Ovary (tissue), 7 donors: ENCODE measurements at regions not wholly inside any gene's neighbourhood (a gene's known extent, or its start where the extent isn't known, plus 50 kb on each side); places are given as distances from the start of the nearest gene placed in this dataset.

Experiments
- DNase-seq, 5 donors: peaks; one replicate each; pipeline ENCODE4 v3.0.0-alpha.2; 2019 to 2020
- H3K27ac ChIP-seq, 2 donors: fragments of 200-600 bp; one replicate each; pipeline versions ENCODE4 v1.5.1 to v1.8.0; 2019 to 2022
- H3K27me3 ChIP-seq: fragments of 200-600 bp; one replicate; pipeline ENCODE4 v1.8.0; 2022
- H3K36me3 ChIP-seq: fragments of 200-600 bp; sonication (generic); one replicate; pipeline ENCODE4 v1.5.1; 2019
- H3K4me1 ChIP-seq: one replicate; pipeline ENCODE4 v1.8.1; 2013; ENCODE audit warnings: mild to moderate bottlenecking, moderate library complexity; ENCODE audit not compliant: insufficient read depth
- H3K4me3 ChIP-seq: fragments of 200-600 bp; sonication (generic); one replicate; pipeline ENCODE4 v1.5.1; 2017
- H3K9me3 ChIP-seq, 2 donors: fragments of 200-600 bp in 1 of 2; sonication (generic) in 1 of 2; one replicate each; pipeline versions ENCODE4 v1.5.1 to v1.8.1; 2013 to 2019; ENCODE audit warnings: mild to moderate bottlenecking in 1 of 2, moderate library complexity in 1 of 2
- EP300 ChIP-seq: sonication (generic); formaldehyde crosslinking; IDR thresholded peaks from one replicate; pipeline ENCODE4 v1.6.1; 2017; ENCODE audit warnings: antibody characterized with exemption
- POLR2A ChIP-seq: fragments of 450-650 bp; IDR thresholded peaks from one replicate; pipeline ENCODE4 v1.6.1; 2017; ENCODE audit warnings: antibody characterized with exemption, mild to moderate bottlenecking, moderate library complexity
- WGBS, 3 donors: extraction: QIAGEN DNeasy Blood & Tissue Kit in 1 of 3; methylation state at CpG; one replicate each; pipeline versions ENCODE4 v1.1.5 to v1.1.7; 2013 to 2017; 5-methylcytosine and 5-hydroxymethylcytosine counted together
- intact Hi-C, 4 donors: fragments of 100-400 bp; cut with DNase I; formaldehyde crosslinking; loops; one replicate each; pipeline versions ENCODE4 v1.11.0 to v1.15.1; 2022 to 2023
- TF ChIP-seq, protein P1 (sequence below), 3 donors: fragments of 450-650 bp in 2 of 3; fragments of 200-600 bp in 1 of 3; IDR thresholded peaks; one replicate each; pipeline versions ENCODE4 v1.5.1 to v1.8.0; 2016 to 2022; ENCODE audit warnings: antibody characterized with exemption in 3 of 3, mild to moderate bottlenecking in 1 of 3
- donor health status: DM: no; HTN: no; CAD: no; lungs with moderate emphysema.
- donor health status: DM: no; HTN: no; CAD: no.
- donor health status: Bipolar disorder and iron deficiency.
- donor health status: DM: no; HTN: no; CAD: no.
- donor health status: DM: yes; HTN: yes; CAD: no.

- intact Hi-C loops = no loop called here
- no peak for TF ChIP-seq EP300
- TF ChIP-seq, protein P1, sequence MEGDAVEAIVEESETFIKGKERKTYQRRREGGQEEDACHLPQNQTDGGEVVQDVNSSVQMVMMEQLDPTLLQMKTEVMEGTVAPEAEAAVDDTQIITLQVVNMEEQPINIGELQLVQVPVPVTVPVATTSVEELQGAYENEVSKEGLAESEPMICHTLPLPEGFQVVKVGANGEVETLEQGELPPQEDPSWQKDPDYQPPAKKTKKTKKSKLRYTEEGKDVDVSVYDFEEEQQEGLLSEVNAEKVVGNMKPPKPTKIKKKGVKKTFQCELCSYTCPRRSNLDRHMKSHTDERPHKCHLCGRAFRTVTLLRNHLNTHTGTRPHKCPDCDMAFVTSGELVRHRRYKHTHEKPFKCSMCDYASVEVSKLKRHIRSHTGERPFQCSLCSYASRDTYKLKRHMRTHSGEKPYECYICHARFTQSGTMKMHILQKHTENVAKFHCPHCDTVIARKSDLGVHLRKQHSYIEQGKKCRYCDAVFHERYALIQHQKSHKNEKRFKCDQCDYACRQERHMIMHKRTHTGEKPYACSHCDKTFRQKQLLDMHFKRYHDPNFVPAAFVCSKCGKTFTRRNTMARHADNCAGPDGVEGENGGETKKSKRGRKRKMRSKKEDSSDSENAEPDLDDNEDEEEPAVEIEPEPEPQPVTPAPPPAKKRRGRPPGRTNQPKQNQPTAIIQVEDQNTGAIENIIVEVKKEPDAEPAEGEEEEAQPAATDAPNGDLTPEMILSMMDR (IDR thresholded peaks at IDR 0.05) = no peak
- no peak for TF ChIP-seq POLR2A
- H3K27me3 ChIP-seq = no peaks in the 10 kb centered on the region
- 22 to 38% (median 24%) methylated on average over 4 of the region's 4 CpGs for WGBS, 3 donors
- H3K4me1 ChIP-seq = no peaks in the 10 kb centered on the region
- H3K27ac ChIP-seq = no peak overlapping the region
- H3K9me3 ChIP-seq = no peaks in the 10 kb centered on the region
- no peaks in the 10 kb centered on the region for H3K36me3 ChIP-seq
- no peak overlapping the region for H3K4me3 ChIP-seq
- DNase-seq = no peak
Observed at GRCh38 chr7:20861468-20861867, 74.8 kb upstream of the SP8 start.

DNA sequence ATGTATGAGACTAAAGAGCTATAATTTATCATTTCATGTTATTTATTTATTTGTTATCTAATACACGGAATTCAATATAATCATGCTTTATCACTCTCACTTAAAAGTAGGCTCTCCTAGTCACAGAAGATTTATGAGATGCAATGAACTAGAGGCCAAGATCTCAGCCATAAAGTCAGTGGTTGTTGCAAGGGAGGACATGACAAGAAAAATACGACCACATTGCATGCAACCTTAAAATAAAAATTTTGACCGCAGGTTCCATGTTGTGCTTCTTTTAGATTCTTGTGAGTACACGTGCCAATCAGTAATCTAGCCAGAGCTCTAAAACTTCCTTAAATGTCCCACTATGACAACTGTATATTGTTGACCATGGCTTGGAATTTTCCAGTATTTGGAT, 75.9 kb upstream of the SP8 start:
- H3K27me3 ChIP-seq = no peaks in the 10 kb centered on the region
- WGBS, 3 donors = 10 to 15% (median 13%) methylated on average over 4 of the region's 4 CpGs
- TF ChIP-seq POLR2A (no peak), EP300 (no peak)
- TF ChIP-seq, protein P1 (IDR thresholded peaks at IDR 0.05) = no peak
- intact Hi-C loops = no loop called here
- no peaks in the 10 kb centered on the region for H3K36me3 ChIP-seq
- H3K9me3 ChIP-seq = no peaks in the 10 kb centered on the region
- H3K4me1 ChIP-seq = no peaks in the 10 kb centered on the region
- DNase-seq = no peak
- H3K27ac ChIP-seq = no peak overlapping the region
- H3K4me3 ChIP-seq = no peak overlapping the region

- Histone ChIP-seq H3K4me1 (no peaks in the 10 kb centered on the region), H3K36me3 (no peaks in the 10 kb centered on the region), H3K9me3 (no peaks in the 10 kb centered on the region), H3K27me3 (no peaks in the 10 kb centered on the region), H3K27ac (no peak overlapping the region), H3K4me3 (no peak overlapping the region)
- 85 to 87% (median 86%) methylated on average over 3 of the region's 3 CpGs for WGBS, 3 donors
- intact Hi-C loops = no loop called here
- DNase-seq = no peak
- TF ChIP-seq, protein P1 (IDR thresholded peaks at IDR 0.05) = no peak
- TF ChIP-seq POLR2A (no peak), EP300 (no peak)
Observed at GRCh38 chr7:20864221-20864620, 77.5 kb upstream of the SP8 start.

- H3K36me3 ChIP-seq = no peaks in the 10 kb centered on the region
- 76 to 79% (median 78%) methylated on average over 6 of the region's 6 CpGs for WGBS, 3 donors
- no peaks in the 10 kb centered on the region for H3K27me3 ChIP-seq
- no peak overlapping the region for H3K4me3 ChIP-seq
- no peaks in the 10 kb centered on the region for H3K9me3 ChIP-seq
- TF ChIP-seq, protein P1 (IDR thresholded peaks at IDR 0.05) = no peak
- TF ChIP-seq EP300 = no peak
- TF ChIP-seq POLR2A = no peak
- intact Hi-C loops = no loop called here
- no peaks in the 10 kb centered on the region for H3K4me1 ChIP-seq
- H3K27ac ChIP-seq = no peak overlapping the region
- DNase-seq = no peak
Observed at GRCh38 chr7:20865684-20866083, 79.0 kb upstream of the SP8 start.

DNA sequence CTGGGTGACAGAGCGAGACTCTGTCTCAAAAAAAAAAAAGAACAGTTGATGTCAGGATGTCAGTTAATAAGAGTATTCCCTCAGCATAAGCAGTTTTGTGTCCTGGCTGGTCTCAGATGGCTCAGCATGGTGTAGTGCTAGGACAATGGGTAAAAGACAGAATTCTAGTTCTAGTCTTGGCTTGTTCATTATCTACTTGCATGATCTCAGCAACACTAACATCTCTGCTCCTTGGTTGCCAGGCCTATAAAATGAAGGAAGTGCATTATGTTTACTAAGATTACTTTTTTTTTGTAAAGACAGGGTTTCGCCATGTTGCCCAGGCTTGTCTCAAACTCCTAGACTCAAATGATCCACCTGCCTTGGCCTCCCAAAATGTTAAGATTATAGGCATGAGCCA, 84.3 kb upstream of the SP8 start:
- Histone ChIP-seq H3K4me1 (no peaks in the 10 kb centered on the region), H3K27me3 (no peaks in the 10 kb centered on the region), H3K9me3 (no peaks in the 10 kb centered on the region), H3K4me3 (no peak overlapping the region), H3K27ac (no peak overlapping the region), H3K36me3 (no peaks in the 10 kb centered on the region)
- 84 to 91% (median 84%) methylated on average over 2 of the region's 2 CpGs for WGBS, 3 donors
- TF ChIP-seq, protein P1 (IDR thresholded peaks at IDR 0.05) = no peak
- no peak for TF ChIP-seq EP300
- TF ChIP-seq POLR2A = no peak
- DNase-seq = no peak
- intact Hi-C loops = no loop called here
